ENCODE measurements at regions not wholly inside any gene's neighbourhood (a gene's known extent, or its start where the extent isn't known, plus 50 kb on each side); places are given as distances from the start of the nearest gene placed in this dataset.

GRCh38 chr3:18635215-18635614 is 210.1 kb upstream of the SATB1 start:
- no peak for DNase-seq (ENCODE audit: extremely low spot score)
- CTCF ChIA-PET: no interaction called here
- no peak for TF ChIP-seq CTCF (IDR thresholded peaks at IDR 0.05; ENCODE audit: control extremely low read depth, extremely low read depth, low read depth, missing control alignments)
- POLR2A ChIA-PET: no interaction called here

- ChIA-PET CTCF (interaction anchor here (1.0 to 1.1 kb wide), 2 partner anchors 74 to 1984 kb away, joined by 3 read pairs; no protein-coding TSS in a partner anchor), POLR2A (no interaction called here)
- no peak for DNase-seq (ENCODE audit: extremely low spot score)
- TF ChIP-seq CTCF (IDR thresholded peaks at IDR 0.05; ENCODE audit: control extremely low read depth, extremely low read depth, low read depth, missing control alignments): no peak
Measured at GRCh38 chr3:18634461-18634860, 209.3 kb upstream of the SATB1 start.

- POLR2A ChIA-PET: no interaction called here
- CTCF ChIA-PET: no interaction called here
- TF ChIP-seq CTCF (IDR thresholded peaks at IDR 0.05; ENCODE audit: control extremely low read depth, extremely low read depth, low read depth, missing control alignments): no peak
- DNase-seq (ENCODE audit: extremely low spot score): no peak
Measured at GRCh38 chr3:18633002-18633401, 207.9 kb upstream of the SATB1 start.

GRCh38 chr3:18630295-18630694 is 205.2 kb upstream of the SATB1 start:
- no peak for DNase-seq (ENCODE audit: extremely low spot score)
- POLR2A ChIA-PET: no interaction called here
- CTCF ChIA-PET: no interaction called here
- no peak for TF ChIP-seq CTCF (IDR thresholded peaks at IDR 0.05; ENCODE audit: control extremely low read depth, extremely low read depth, low read depth, missing control alignments)

- ChIA-PET POLR2A (no interaction called here), CTCF (interaction anchor here (1.3 to 2.0 kb wide), 2 partner anchors 14 to 34 kb away, joined by 3 to 5 read pairs; no protein-coding TSS in a partner anchor)
- TF ChIP-seq CTCF (IDR thresholded peaks at IDR 0.05; ENCODE audit: control extremely low read depth, extremely low read depth, low read depth, missing control alignments): no peak
Measured at GRCh38 chr3:18625085-18625484, 199.9 kb upstream of the SATB1 start.

GRCh38 chr3:18623220-18623619 is 198.1 kb upstream of the SATB1 start:
- no peak for TF ChIP-seq CTCF (IDR thresholded peaks at IDR 0.05; ENCODE audit: control extremely low read depth, extremely low read depth, low read depth, missing control alignments)
- no peak for DNase-seq (ENCODE audit: extremely low spot score)
- POLR2A ChIA-PET: no interaction called here
- CTCF ChIA-PET: no interaction called here

More at GRCh38 chr3:18625085-18625484, 199.9 kb upstream of the SATB1 start:
- DNase-seq (ENCODE audit: extremely low spot score): no peak

- no peak for TF ChIP-seq CTCF (IDR thresholded peaks at IDR 0.05; ENCODE audit: control extremely low read depth, extremely low read depth, low read depth, missing control alignments)
- DNase-seq (ENCODE audit: extremely low spot score): no peak
- ChIA-PET POLR2A (no interaction called here), CTCF (interaction anchor here (1.1 kb wide), 1 partner anchor 31 kb away, joined by 4 read pairs; no protein-coding TSS in a partner anchor)
Measured at GRCh38 chr3:18618723-18619122, 193.6 kb upstream of the SATB1 start.

Measured in GM10248 (cell line).